HEK293T (cell line): ENCODE measurements at regions not wholly inside any gene's neighbourhood (a gene's known extent, or its start where the extent isn't known, plus 50 kb on each side); places are given as distances from the start of the nearest gene placed in this dataset.

Experiments used
- BHLHE40 ChIP-seq: fragments of 450-650 bp; IDR thresholded peaks from 2 replicates; pipeline ENCODE4 v1.6.1; 2016; ENCODE audit warnings: mild to moderate bottlenecking, moderate library complexity, borderline replicate concordance
- TARDBP ChIP-seq: fragments of 450-650 bp; IDR thresholded peaks from 2 replicates; pipeline ENCODE4 v1.6.1; 2016
- ZNF384 ChIP-seq: fragments of 450-650 bp; IDR thresholded peaks from 2 replicates; pipeline ENCODE4 v1.6.1; 2016

DNA sequence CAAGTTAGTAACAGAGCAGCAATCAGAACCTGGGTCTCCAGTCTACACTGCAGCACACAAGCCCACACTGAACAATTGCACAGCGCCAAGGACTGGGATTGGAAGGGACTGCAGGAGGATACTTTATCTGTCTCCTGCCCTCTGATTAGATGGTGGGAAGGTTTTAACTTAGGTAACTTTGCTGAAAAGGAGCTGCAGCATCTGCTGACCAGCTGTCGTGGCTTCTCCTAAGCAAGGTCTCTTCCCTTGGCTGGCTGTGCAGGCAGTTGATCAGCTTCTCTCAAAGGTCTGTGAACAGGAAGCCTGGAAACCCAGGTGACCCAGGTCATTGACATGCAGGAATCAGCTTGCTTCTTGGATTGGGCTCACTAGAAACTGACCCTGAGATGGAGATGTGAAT lies 82.4 kb downstream of the ISX start:
- no peak for TF ChIP-seq TARDBP
- TF ChIP-seq BHLHE40: no peak
- no peak for TF ChIP-seq ZNF384
